Central memory CD4-positive, alpha-beta T cell (primary cell): ENCODE measurements at regions not wholly inside any gene's neighbourhood (a gene's known extent, or its start where the extent isn't known, plus 50 kb on each side); places are given as distances from the start of the nearest gene placed in this dataset.
A peak's percentile ranks its signal among the peaks of the same experiment; 100 is the strongest.

Experiments
- DNase-seq: peaks from one replicate; pipeline ENCODE4 v3.0.0; 2022

- DNase-seq, result no peak
Measured at GRCh38 chr4:138686106-138686835, 329.3 kb upstream of the NOCT start.

DNA sequence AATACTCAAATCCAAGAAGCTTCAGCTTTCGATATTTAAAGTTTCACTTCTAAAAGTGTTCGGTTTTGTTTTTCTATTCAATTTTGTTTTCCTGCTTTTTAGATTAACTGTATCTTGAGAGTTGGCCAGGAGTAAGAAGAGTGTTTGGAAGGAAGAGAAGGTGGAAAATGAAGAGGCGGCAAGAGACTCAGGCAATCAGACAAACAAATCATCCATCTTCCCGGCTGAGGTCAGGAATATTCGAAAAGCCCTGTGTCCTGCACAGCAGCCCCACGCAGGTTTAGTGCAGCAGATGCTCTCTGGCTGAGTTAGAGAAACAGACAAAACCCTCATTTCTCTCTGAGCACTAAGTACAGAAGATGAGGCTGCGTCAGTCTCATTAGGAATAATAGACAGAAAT is 330.3 kb upstream of the NOCT start:
- no peak for DNase-seq

DNA sequence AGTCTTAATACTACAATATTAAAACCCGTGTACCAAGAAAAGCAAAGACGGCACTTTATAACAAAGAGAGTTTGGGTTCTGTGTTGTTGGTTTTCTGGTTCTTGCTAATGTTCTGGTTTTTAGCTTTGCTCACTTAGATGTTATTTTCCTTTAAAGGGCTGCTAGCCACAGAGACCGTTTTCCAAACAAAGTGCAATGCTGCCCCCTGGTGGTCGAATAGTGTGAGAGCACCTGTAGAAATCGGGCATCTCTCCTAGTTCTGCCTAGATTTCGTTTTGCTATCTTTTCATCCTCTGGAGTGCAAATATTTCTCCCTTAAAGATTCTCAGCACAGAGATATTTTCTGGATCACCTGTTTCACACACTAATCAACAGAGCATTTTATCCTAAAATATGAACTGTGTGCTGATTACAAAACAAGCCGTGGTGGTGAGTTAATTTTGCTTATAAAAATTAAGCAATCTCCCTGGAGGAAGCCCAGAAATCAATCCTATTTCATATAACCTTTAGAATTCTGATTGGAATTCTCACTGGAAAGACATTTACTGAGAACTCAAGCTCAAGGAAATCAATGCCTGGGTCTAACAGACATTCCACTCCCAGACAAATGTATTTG is 334.5 kb upstream of the NOCT start:
- DNase-seq, result peak; percentile 39

DNA sequence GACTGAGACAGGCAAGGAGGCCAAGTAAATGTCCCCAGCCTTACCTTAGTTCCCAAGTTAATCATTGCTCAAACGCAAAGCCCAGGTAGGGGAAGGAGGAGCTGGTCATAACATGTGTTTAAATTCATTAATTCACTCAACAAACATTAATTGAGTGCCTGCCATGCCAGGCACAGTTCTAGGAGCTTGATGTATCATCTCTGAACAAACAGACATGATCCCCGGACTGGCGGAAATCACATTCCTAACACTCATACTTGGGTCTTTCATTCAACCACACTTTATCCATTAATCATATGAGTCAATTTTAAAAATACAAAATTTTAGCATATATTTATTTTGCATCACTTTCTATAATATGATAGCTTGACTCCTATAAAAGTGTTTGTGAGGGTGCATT is 335.3 kb upstream of the NOCT start:
- DNase-seq, result no peak

- DNase-seq, result no peak
Measured at GRCh38 chr4:138678985-138679746, 336.4 kb upstream of the NOCT start.

DNA sequence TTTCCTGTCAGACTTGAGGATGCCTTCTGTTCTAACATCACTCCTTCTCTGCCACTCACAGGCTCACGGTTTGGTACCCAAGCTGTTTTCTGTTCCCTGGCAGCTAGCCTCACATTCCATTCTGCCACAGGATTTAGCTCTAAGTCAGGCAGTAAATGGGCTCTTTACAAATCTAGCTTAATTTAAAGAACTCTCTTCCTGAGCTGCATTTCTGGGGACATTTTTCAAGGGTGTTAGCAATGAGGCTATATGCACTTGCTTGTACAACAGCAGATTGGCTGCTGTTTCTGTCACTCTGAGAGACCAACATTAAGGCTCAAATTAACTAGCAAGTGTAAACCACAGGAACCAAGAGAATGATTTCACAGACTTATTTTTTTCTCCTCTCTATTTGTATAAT is 337.8 kb upstream of the NOCT start:
- no peak for DNase-seq

- DNase-seq, result no peak
Measured at GRCh38 chr4:138677212-138677611, 338.4 kb upstream of the NOCT start.

GRCh38 chr4:138675685-138676084 is 339.9 kb upstream of the NOCT start:
- no peak for DNase-seq

DNA sequence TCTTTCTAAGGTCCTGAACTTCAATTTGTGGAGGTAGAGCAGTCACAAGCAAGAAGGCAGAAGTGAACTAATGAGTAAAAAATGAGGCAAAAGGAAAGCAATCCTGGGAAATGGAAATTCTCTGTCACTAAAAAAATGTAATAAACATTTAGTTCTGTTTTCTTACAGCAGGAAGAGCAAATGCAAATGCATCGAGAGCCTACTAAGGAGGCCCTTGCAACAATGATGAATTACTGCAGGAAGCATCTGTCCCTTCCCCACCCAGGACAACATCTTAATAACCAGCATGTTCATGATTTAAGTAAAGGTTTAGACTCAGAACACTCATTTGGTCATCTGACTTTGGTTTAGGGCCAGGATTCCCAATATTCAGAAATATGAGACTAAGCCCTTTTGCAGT is 341.4 kb upstream of the NOCT start:
- DNase-seq, result no peak

- DNase-seq, result no peak
Measured at GRCh38 chr4:138673053-138673452, 342.5 kb upstream of the NOCT start.

DNA sequence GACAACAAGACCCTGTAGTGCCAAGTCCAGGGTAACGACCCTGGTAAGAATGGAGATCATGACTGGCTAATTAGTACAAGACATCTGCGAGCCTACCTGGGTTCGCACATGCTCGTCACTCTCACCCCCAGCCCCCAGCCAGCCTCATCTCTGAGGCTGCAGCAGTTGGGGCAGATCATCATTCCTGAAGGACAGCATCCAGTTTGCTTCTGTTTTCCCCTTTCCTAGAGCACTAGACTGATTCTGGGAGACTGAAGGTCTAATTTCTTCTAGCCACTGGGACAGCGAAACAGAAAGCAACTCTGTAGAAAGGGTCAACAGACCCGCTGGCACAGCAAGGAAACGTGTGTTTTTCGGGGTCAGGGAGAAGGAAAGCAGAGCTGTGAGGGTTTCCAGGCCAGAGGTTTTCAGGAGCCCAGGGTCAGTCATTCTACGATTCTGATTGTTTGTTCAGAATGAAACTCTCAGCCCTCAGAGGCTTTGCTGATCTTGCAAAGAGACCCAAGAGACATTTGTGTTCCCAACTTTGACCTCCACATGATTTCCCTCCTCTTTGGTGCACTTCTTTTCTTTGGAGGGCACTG is 343.1 kb upstream of the NOCT start:
- no peak for DNase-seq

- DNase-seq, result no peak
Measured at GRCh38 chr4:138671606-138672084, 343.9 kb upstream of the NOCT start.

DNA sequence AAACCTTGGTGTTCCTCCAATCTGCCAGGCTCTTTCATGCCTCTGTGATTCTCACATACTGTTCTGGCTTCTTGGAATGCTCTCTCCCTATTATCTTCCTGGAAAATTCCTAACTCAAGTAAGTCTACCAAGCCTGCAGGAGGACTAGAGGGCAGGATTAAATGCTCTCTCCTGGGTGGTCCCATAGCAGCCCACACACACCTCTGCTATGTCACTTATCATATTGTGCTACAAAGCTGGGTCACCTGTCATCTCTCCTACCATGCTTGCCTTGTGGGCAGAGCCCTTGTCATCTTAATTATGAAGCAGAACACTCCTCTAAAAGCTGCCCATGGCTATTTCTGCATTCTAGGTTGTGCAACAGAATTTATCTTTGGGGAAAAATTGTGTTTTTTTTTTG is 344.5 kb upstream of the NOCT start:
- DNase-seq, result no peak

GRCh38 chr4:138670681-138671080 is 344.9 kb upstream of the NOCT start:
- no peak for DNase-seq

- DNase-seq, result no peak
Measured at GRCh38 chr4:138669479-138670315, 345.9 kb upstream of the NOCT start.

DNA sequence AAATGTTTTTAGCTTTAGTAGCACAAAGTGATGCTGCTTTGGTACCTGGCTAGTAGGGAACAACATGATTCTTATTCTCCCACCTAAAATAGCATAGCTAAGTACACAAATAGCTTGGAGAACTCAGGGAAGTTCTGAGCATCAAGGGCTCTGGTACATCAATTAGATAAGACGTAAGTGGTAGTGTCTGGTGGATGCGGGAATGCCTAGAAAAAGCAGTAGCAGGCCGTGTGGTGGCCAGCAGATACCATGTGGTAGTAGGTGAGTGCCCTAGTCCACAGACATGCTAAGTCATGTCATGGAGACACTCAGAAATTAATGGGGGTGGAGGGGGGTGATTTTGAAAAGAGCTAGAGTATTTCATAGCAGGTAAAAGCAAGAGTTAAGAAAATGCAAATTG is 347.3 kb upstream of the NOCT start:
- no peak for DNase-seq

DNA sequence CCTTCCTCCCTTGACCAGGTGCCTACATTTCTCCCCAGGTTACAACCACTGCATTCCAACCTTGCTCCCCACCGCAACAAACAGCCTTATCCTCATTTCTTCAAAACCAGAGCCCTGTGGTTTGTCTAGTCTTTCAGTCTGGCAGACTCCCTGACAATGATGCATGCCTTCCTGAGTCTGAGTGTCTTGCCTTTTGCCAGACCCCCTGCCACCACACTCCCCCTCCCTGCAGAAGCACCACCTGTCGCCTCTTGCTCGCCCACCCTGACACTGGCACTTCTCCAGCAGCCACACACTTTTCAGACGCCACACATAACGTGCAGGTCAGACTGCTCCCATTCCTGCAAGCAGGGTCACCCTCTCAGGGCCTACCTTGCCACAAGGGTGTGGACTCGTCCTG is 349.2 kb upstream of the NOCT start:
- no peak for DNase-seq

DNA sequence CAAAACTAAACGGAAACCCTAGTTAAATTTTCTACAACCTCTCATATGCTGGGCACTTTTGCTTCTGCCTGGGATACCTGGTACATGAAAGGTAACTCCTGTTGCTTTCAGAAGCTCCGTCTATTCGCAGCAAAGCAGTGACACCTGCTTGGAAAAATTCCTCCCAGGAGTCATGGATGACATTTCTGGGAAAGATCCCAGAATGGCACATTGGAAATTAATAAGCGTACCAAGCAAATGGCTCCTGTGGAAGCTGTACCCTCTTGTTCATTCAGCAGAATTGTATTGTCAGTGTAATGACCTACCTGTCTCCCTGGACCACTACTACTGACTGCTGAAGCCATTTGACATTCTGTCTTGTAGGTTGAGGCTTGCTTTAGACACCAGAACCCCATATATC is 349.7 kb upstream of the NOCT start:
- no peak for DNase-seq

DNA sequence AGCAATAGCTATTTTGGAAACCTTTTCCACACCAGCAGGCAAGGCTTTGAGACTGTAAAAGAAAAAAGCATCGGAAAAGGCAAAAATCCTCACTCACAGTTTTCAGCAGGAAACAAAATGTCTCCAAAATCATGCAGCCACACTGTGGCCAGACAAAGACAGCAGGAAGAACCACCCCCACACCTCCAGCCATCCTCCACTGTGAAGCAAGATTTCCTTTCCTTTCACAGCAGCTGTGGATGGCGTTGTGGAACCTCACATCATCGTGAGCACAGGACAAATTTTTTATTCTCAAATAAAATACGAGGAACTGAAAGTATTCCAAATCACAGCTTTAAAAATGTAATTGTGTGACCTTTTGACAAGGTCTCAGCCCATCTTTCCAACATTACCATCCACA is 351.7 kb upstream of the NOCT start:
- DNase-seq, result no peak

- no peak for DNase-seq
Measured at GRCh38 chr4:138659812-138660316, 355.7 kb upstream of the NOCT start.

- no peak for DNase-seq
Measured at GRCh38 chr4:138659037-138659811, 356.4 kb upstream of the NOCT start.

DNA sequence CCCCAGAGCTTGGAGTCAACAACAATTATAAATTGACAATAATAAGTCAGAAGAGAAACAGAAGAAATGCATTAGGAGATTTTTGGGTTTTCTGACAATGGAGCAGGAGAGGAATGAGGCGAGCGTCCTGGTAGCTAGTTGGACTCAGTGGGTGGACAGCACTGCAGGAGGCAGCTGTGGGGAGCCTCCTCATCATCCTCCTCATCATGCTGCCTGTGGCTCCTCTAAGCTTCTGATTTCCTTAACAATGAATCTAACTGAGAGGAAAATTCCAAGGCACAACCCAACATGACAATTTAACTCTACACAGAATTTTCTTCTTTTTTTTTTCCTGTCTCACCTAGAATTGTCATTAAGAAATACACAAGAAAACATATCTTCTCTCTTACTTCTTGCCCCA is 357.1 kb upstream of the NOCT start:
- DNase-seq, result no peak
